Mesothelial cell of epicardium (in vitro differentiated cells): ENCODE measurements at regions not wholly inside any gene's neighbourhood (a gene's known extent, or its start where the extent isn't known, plus 50 kb on each side); places are given as distances from the start of the nearest gene placed in this dataset.

Experiments used
- DNase-seq, 2 experiments: peaks; one replicate each; pipeline ENCODE4 v3.0.0; 2021; ENCODE audit warnings: low spot score in 2 of 2; ENCODE audit not compliant: unreplicated experiment in 2 of 2
- H3K27ac Mint-ChIP-seq: 2 replicates; pipeline ENCODE4 v1.8.0; 2021; ENCODE audit warnings: mixed read lengths
- H3K27me3 Mint-ChIP-seq: 2 replicates; pipeline ENCODE4 v1.8.0; 2021; ENCODE audit warnings: low read depth, mixed read lengths
- H3K36me3 Mint-ChIP-seq: 2 replicates; pipeline ENCODE4 v1.8.0; 2021; ENCODE audit warnings: mixed read lengths
- H3K4me1 Mint-ChIP-seq: 2 replicates; pipeline ENCODE4 v1.8.0; 2021; ENCODE audit warnings: mixed read lengths
- H3K4me3 Mint-ChIP-seq: 2 replicates; pipeline ENCODE4 v1.8.0; 2021; ENCODE audit warnings: mild to moderate bottlenecking, moderate library complexity, mixed read lengths
- H3K9me3 Mint-ChIP-seq: 2 replicates; pipeline ENCODE4 v1.8.0; 2021; ENCODE audit warnings: mixed read lengths
- CTCF ChIP-seq: fragments of 200-600 bp; sonication (generic); IDR thresholded peaks from one replicate; pipeline ENCODE4 v1.5.0; 2021; ENCODE audit warnings: antibody characterized with exemption; ENCODE audit not compliant: unreplicated experiment

GRCh38 chr7:130948822-130949221 is 214.8 kb upstream of the KLF14 start:
- no peak for TF ChIP-seq CTCF
- H3K27me3 Mint-ChIP-seq: no peaks in the 10 kb centered on the region
- no peaks in the 10 kb centered on the region for H3K9me3 Mint-ChIP-seq
- H3K36me3 Mint-ChIP-seq: no peaks in the 10 kb centered on the region
- no peak overlapping the region for H3K27ac Mint-ChIP-seq
- H3K4me1 Mint-ChIP-seq: peaks cover 6% of the 10 kb centered on the region
- no peak overlapping the region for H3K4me3 Mint-ChIP-seq
- DNase-seq: no peak

- Mint-ChIP-seq H3K36me3 (no peaks in the 10 kb centered on the region), H3K9me3 (no peaks in the 10 kb centered on the region), H3K4me1 (peaks cover 5% of the 10 kb centered on the region), H3K4me3 (no peak overlapping the region), H3K27ac (no peak overlapping the region), H3K27me3 (no peaks in the 10 kb centered on the region)
- no peak for TF ChIP-seq CTCF
- DNase-seq: no peak
Observed at GRCh38 chr7:130949550-130949949, 215.5 kb upstream of the KLF14 start.

GRCh38 chr7:130950054-130950453 is 216.0 kb upstream of the KLF14 start:
- H3K4me3 Mint-ChIP-seq: no peak overlapping the region
- no peak for DNase-seq
- no peaks in the 10 kb centered on the region for H3K9me3 Mint-ChIP-seq
- H3K4me1 Mint-ChIP-seq: peaks cover 5% of the 10 kb centered on the region
- H3K36me3 Mint-ChIP-seq: no peaks in the 10 kb centered on the region
- no peaks in the 10 kb centered on the region for H3K27me3 Mint-ChIP-seq
- TF ChIP-seq CTCF: no peak
- H3K27ac Mint-ChIP-seq: no peak overlapping the region

GRCh38 chr7:130950741-130951140 is 216.7 kb upstream of the KLF14 start:
- no peak for TF ChIP-seq CTCF
- H3K36me3 Mint-ChIP-seq: no peaks in the 10 kb centered on the region
- no peak overlapping the region for H3K4me3 Mint-ChIP-seq
- no peak overlapping the region for H3K27ac Mint-ChIP-seq
- no peaks in the 10 kb centered on the region for H3K27me3 Mint-ChIP-seq
- H3K4me1 Mint-ChIP-seq: peaks cover 5% of the 10 kb centered on the region
- no peaks in the 10 kb centered on the region for H3K9me3 Mint-ChIP-seq
- no peak for DNase-seq

- Mint-ChIP-seq H3K36me3 (no peaks in the 10 kb centered on the region), H3K27me3 (no peaks in the 10 kb centered on the region), H3K27ac (no peak overlapping the region), H3K4me1 (peaks cover 9% of the 10 kb centered on the region), H3K9me3 (no peaks in the 10 kb centered on the region), H3K4me3 (no peak overlapping the region)
- DNase-seq: no peak
- TF ChIP-seq CTCF: no peak
Observed at GRCh38 chr7:130951303-130951975, 217.4 kb upstream of the KLF14 start.
